Urinary bladder (tissue), 3 donors: ENCODE measurements at regions not wholly inside any gene's neighbourhood (a gene's known extent, or its start where the extent isn't known, plus 50 kb on each side); places are given as distances from the start of the nearest gene placed in this dataset.

Experiments used
- DNase-seq: peaks from one replicate; pipeline ENCODE4 v3.0.0-alpha.2; 2015; ENCODE audit errors: extremely low spot score
- H3K27ac ChIP-seq: one replicate; pipeline ENCODE4 v1.5.1; 2013; ENCODE audit warnings: low read depth, mild to moderate bottlenecking, moderate library complexity
- H3K36me3 ChIP-seq: one replicate; pipeline ENCODE4 v1.6.1; 2013; ENCODE audit warnings: mild to moderate bottlenecking, moderate library complexity; ENCODE audit not compliant: insufficient read depth
- H3K4me1 ChIP-seq: one replicate; pipeline ENCODE4 v1.6.1; 2013; ENCODE audit warnings: mild to moderate bottlenecking, moderate library complexity; ENCODE audit not compliant: insufficient read depth
- H3K4me3 ChIP-seq: one replicate; pipeline ENCODE4 v1.5.1; 2013; ENCODE audit warnings: low read depth, low read length
- WGBS: extraction: QIAGEN DNeasy Blood & Tissue Kit; methylation state at CpG from one replicate; pipeline ENCODE4 v1.1.7; 2013; 5-methylcytosine and 5-hydroxymethylcytosine counted together
- donor health status: healthy with polysubstance abuse.
- donor health status: healthy.

GRCh38 chr9:111233963-111234362 lies 96.1 kb downstream of the OR2K2 start:
- no peak for DNase-seq
- 88% methylated on average over 3 of the region's 3 CpGs for WGBS
- no peaks in the 10 kb centered on the region for H3K36me3 ChIP-seq

GRCh38 chr9:111232997-111233790 lies 96.8 kb downstream of the OR2K2 start:
- H3K36me3 ChIP-seq = no peaks in the 10 kb centered on the region

More at GRCh38 chr9:111233963-111234362, 96.1 kb downstream of the OR2K2 start:
- Histone ChIP-seq H3K27ac (no peak overlapping the region), H3K4me3 (no peak overlapping the region), H3K4me1 (no peaks in the 10 kb centered on the region)

GRCh38 chr9:111231801-111232580 lies 98.0 kb downstream of the OR2K2 start:
- H3K36me3 ChIP-seq = no peaks in the 10 kb centered on the region
- H3K27ac ChIP-seq = no peak overlapping the region
- DNase-seq = no peak
- no peak overlapping the region for H3K4me3 ChIP-seq
- 90% methylated on average over 3 of the region's 3 CpGs for WGBS
- H3K4me1 ChIP-seq = no peaks in the 10 kb centered on the region

More at GRCh38 chr9:111232997-111233790, 96.8 kb downstream of the OR2K2 start:
- 43% methylated on average over 8 of the region's 8 CpGs for WGBS
- DNase-seq = peak; percentile 8
- no peak overlapping the region for H3K27ac ChIP-seq
- no peaks in the 10 kb centered on the region for H3K4me1 ChIP-seq
- H3K4me3 ChIP-seq = no peak overlapping the region

GRCh38 chr9:111222757-111223156 lies 107.3 kb downstream of the OR2K2 start:
- WGBS = 51% methylated on average over 1 of the region's 1 CpG
- no peak for DNase-seq
- Histone ChIP-seq H3K4me1 (no peaks in the 10 kb centered on the region), H3K27ac (no peak overlapping the region), H3K36me3 (no peaks in the 10 kb centered on the region), H3K4me3 (no peak overlapping the region)

GRCh38 chr9:111212874-111213273 lies 117.2 kb downstream of the OR2K2 start:
- Histone ChIP-seq H3K4me1 (no peaks in the 10 kb centered on the region), H3K27ac (no peak overlapping the region), H3K36me3 (no peaks in the 10 kb centered on the region), H3K4me3 (no peak overlapping the region)
- WGBS = 94% methylated on average over 6 of the region's 6 CpGs
- DNase-seq = no peak

GRCh38 chr9:111198936-111199335 lies 131.1 kb downstream of the OR2K2 start:
- no peaks in the 10 kb centered on the region for H3K4me1 ChIP-seq
- no peak for DNase-seq
- no peak overlapping the region for H3K27ac ChIP-seq
- no peaks in the 10 kb centered on the region for H3K36me3 ChIP-seq
- H3K4me3 ChIP-seq = no peak overlapping the region

- H3K4me3 ChIP-seq = no peak overlapping the region
- no peak for DNase-seq
- H3K4me1 ChIP-seq = no peaks in the 10 kb centered on the region
- no peaks in the 10 kb centered on the region for H3K36me3 ChIP-seq
- H3K27ac ChIP-seq = no peak overlapping the region
Observed at GRCh38 chr9:111197256-111197655, 132.8 kb downstream of the OR2K2 start.

- WGBS = 69% methylated on average over 4 of the region's 4 CpGs
- H3K27ac ChIP-seq = no peak overlapping the region
- H3K4me3 ChIP-seq = no peak overlapping the region
- H3K36me3 ChIP-seq = no peaks in the 10 kb centered on the region
- no peak for DNase-seq
- H3K4me1 ChIP-seq = no peaks in the 10 kb centered on the region
Observed at GRCh38 chr9:111195766-111196165, 134.3 kb downstream of the OR2K2 start.

- Histone ChIP-seq H3K36me3 (no peaks in the 10 kb centered on the region), H3K4me3 (no peak overlapping the region), H3K4me1 (no peaks in the 10 kb centered on the region), H3K27ac (no peak overlapping the region)
- no peak for DNase-seq
Observed at GRCh38 chr9:111193095-111193494, 136.9 kb downstream of the OR2K2 start.

GRCh38 chr9:111192650-111193049 lies 137.4 kb downstream of the OR2K2 start:
- Histone ChIP-seq H3K36me3 (no peaks in the 10 kb centered on the region), H3K4me3 (no peak overlapping the region), H3K4me1 (no peaks in the 10 kb centered on the region), H3K27ac (no peak overlapping the region)
- WGBS = 54% methylated on average over 2 of the region's 2 CpGs
- DNase-seq = no peak

- H3K36me3 ChIP-seq = no peaks in the 10 kb centered on the region
- H3K4me3 ChIP-seq = no peak overlapping the region
- no peak overlapping the region for H3K27ac ChIP-seq
Observed at GRCh38 chr9:111190347-111190746, 139.7 kb downstream of the OR2K2 start.

GRCh38 chr9:111187376-111187775 lies 142.6 kb downstream of the OR2K2 start:
- Histone ChIP-seq H3K4me1 (no peaks in the 10 kb centered on the region), H3K4me3 (no peak overlapping the region), H3K27ac (no peak overlapping the region), H3K36me3 (no peaks in the 10 kb centered on the region)
- WGBS = 100% methylated on average over 1 of the region's 1 CpG
- DNase-seq = no peak

More at GRCh38 chr9:111190347-111190746, 139.7 kb downstream of the OR2K2 start:
- no peak for DNase-seq
- no peaks in the 10 kb centered on the region for H3K4me1 ChIP-seq

GRCh38 chr9:111186021-111186530 lies 143.9 kb downstream of the OR2K2 start:
- Histone ChIP-seq H3K4me3 (no peak overlapping the region), H3K36me3 (no peaks in the 10 kb centered on the region), H3K27ac (no peak overlapping the region), H3K4me1 (no peaks in the 10 kb centered on the region)
- WGBS = 83% methylated on average over 1 of the region's 1 CpG
- no peak for DNase-seq

- no peak overlapping the region for H3K27ac ChIP-seq
- 85% methylated on average over 2 of the region's 2 CpGs for WGBS
Observed at GRCh38 chr9:111180811-111181210, 142.5 kb upstream of the LPAR1 start.

More at GRCh38 chr9:111180811-111181210, 142.5 kb upstream of the LPAR1 start:
- Histone ChIP-seq H3K36me3 (no peaks in the 10 kb centered on the region), H3K4me1 (no peaks in the 10 kb centered on the region), H3K4me3 (no peak overlapping the region)
- DNase-seq = no peak
